Ovary (tissue), 3 donors: ENCODE measurements at regions not wholly inside any gene's neighbourhood (a gene's known extent, or its start where the extent isn't known, plus 50 kb on each side); places are given as distances from the start of the nearest gene placed in this dataset.

Experiments used
- POLR2A ChIP-seq: fragments of 450-650 bp; IDR thresholded peaks from one replicate; pipeline ENCODE4 v1.6.1; 2017; ENCODE audit warnings: antibody characterized with exemption, mild to moderate bottlenecking, moderate library complexity
- TF ChIP-seq, protein P1 (sequence below), 3 donors: fragments of 450-650 bp in 2 of 3; fragments of 200-600 bp in 1 of 3; IDR thresholded peaks; one replicate each; pipeline versions ENCODE4 v1.5.1 to v1.8.0; 2016 to 2022; ENCODE audit warnings: antibody characterized with exemption in 3 of 3, mild to moderate bottlenecking in 1 of 3
- donor health status: DM: no; HTN: no; CAD: no.

DNA sequence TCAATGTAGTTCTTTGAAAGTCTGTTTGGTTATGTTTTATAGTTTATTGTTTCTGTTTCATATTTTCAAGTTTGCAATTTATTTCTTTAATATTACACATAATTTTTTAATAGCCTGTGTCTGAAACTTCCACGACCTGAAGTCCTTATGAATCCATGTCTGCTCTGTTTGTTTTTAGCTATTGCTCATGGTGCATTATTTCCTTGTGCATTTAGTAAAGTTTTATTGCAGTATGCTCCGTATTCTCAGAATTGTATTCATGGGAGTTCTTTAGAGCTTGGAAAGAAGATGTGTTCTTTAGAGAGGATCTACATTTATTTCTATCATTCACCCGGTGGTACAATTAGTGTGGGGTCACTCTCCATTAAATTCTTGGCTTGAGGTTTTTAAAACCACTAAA, 133.2 kb upstream of the NFIB start:
- TF ChIP-seq, protein P1, sequence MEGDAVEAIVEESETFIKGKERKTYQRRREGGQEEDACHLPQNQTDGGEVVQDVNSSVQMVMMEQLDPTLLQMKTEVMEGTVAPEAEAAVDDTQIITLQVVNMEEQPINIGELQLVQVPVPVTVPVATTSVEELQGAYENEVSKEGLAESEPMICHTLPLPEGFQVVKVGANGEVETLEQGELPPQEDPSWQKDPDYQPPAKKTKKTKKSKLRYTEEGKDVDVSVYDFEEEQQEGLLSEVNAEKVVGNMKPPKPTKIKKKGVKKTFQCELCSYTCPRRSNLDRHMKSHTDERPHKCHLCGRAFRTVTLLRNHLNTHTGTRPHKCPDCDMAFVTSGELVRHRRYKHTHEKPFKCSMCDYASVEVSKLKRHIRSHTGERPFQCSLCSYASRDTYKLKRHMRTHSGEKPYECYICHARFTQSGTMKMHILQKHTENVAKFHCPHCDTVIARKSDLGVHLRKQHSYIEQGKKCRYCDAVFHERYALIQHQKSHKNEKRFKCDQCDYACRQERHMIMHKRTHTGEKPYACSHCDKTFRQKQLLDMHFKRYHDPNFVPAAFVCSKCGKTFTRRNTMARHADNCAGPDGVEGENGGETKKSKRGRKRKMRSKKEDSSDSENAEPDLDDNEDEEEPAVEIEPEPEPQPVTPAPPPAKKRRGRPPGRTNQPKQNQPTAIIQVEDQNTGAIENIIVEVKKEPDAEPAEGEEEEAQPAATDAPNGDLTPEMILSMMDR (IDR thresholded peaks at IDR 0.05): no peak
- TF ChIP-seq POLR2A: no peak
